ENCODE measurements at regions not wholly inside any gene's neighbourhood (a gene's known extent, or its start where the extent isn't known, plus 50 kb on each side); places are given as distances from the start of the nearest gene placed in this dataset.

DNA sequence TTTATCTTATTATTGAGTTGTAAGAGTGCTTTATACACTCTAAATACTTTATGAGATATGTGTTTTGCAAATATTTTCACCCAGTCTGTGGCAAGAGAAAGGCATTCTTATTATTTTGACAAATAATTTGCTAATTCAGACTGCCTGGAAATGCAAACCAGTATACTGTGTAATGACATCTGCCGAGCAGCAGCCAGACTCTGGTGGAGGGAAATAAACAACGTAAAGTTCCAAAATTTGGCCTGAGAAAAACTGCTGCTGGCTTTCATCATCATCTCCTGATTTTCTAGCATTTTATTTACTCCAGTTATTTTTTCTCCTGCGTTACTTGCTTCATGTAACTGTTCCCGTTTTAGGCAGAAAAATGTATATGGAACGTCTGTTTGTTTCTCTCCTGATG lies 161.6 kb downstream of the RNF152 start:
- DNase-seq, result no peak
- intact Hi-C loops (cut with DNase I), result no loop called here

DNA sequence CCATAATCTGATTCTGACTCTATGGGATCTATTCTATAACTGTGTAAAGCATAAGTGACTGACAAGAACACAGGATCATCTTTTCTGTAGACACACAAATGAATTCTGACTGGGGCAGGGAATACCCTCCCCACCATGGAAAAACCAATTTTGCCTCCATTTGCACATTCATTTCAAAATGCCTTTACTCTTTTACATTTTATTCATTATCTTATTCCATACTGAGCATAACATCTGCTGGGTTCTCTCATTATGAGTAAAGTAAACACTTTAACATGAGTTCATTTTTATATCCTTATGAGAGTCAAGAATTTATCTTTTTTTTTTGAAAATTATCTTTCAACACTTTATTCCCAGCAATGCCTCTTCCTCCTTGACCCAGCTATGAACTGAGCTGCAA lies 163.5 kb downstream of the RNF152 start:
- intact Hi-C loops (cut with DNase I), result no loop called here
- no peak for DNase-seq

DNA sequence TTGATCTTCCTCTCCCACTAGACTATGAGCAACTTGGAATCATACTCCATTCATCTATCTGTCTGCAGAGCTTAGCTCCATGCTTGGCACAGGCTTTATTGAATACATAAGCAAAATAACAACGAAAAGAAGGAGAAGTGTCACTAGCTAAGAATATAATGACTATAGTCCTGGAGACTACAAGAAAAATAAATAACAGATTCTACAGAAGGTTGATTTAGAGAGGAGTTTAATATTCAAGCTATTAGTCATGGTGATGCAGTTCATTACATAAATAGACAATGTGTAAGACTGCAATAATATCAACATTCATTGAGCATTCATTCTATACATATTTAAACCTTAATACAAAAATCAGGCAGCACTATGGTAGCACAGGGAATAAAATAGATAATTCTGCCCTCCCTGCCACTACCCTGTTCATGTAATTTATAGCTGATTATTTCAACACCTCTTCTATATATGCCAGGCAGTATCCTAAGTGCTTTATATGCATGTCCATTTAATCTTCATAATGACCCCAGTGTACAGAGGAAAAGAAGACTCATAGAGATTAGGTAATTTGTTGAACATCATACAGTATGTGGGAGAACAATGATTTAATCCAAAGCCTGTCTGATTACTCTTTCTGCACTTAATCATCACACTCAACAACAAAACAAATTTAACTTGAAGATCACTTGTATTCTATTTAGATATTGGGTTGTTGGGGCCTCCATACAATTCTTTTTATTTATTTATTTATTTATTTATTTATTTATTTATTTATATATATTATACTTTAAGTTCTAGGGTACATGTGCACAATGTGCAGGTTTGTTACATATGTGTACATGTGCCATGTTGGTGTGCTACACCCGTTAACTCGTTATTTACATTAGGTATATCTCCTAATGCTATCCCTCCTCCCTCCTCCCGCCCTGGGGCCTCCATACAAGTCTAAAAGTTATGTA lies 165.3 kb downstream of the RNF152 start:
- no peak for DNase-seq
- intact Hi-C loops (cut with DNase I), result no loop called here

DNA sequence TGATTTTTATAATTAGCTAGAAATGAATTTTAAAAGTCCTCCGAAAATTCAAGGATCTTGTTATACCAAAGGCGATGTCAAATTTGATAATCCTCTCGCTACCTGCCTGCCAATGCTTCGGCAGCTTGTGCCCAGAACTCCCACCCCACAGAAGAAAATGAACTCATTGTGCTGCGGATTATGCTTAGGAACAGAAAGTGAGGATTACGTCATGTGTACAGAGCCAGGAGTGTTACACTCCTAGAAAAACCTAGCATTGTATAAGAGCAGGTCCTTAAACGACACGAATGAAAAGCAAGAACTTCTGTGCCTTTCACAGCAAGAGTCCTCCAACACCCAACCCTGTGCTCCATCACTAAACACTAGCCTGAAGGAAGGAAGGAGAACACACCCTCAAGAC lies 168.3 kb downstream of the RNF152 start:
- intact Hi-C loops (cut with DNase I), result no loop called here
- no peak for DNase-seq

DNA sequence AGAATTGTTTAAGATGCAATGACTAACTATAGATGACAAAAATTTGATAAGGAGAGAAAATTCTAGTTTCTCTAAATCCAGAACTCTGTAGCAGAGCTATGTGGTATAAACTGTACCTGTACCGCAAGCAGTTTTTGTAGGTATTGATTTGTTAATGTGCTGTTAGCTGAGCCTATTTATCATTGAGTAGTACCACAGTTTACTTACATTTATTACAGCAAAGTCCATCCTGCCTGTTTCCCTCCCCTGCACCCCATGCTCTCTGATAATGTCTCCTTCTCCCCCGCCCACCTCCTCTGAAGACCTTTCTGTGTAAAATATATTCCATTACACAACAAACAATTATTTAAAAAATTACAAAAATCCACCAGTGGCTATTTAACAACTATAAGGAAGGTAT lies 170.6 kb downstream of the RNF152 start:
- no peak for DNase-seq
- intact Hi-C loops (cut with DNase I), result no loop called here

DNA sequence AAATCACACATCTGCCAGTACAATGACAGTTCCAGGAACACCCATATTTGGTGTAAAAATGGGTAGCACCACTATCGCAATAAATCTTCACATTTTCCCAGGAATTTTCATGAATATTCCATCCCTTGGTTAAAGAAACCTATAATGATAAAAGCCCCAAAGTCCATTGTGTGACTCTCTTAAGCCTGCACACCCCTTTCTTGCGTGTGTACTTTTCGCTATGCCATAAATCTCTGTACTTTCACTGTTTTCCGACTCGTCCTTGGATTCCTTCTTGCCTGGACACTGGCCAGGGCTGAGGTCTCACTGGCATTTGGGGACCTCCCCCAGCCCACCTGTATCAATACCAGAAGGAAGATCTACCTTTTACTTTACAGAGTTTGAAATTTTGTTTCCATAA lies 172.3 kb downstream of the RNF152 start:
- no peak for DNase-seq
- intact Hi-C loops (cut with DNase I), result no loop called here

DNA sequence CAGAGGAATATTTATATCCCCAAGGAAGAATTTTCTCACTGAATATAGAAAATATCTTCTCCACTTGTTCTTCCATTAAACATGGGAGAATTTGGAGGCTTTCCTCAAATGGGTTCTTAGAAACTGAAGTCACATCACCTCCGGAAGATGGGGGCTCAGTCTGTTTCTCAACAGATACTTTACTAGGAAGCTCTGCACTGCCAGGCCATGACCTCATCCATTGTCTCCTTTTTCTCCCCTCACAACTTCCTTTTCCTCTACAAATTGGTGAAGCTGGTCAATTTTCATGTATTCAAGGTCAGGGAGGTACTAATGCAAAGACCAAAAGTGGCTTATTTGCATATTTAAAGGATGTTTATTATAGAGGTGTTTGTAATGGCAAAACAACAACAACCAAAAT lies 173.1 kb downstream of the RNF152 start:
- intact Hi-C loops (cut with DNase I), result no loop called here
- DNase-seq, result no peak

DNA sequence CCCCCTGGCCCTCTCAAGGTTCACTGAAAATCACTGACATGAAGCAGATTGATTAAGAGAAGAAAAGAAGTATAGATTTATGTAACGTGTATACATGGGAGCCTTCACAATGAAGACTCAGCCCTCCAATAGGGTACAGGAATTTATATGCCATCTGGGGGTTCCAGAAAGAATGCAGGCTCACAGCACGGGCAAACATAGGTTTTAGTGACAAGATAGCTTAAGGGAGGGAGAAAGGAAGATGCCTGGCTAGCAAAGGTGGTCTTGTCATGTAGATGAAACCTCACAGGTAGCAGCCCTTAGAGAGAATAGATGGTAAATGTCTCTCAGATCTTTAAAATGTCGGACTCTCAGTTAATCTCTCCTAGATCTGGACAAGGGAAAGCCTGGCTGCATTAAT lies 173.9 kb downstream of the RNF152 start:
- intact Hi-C loops (cut with DNase I), result no loop called here
- no peak for DNase-seq

DNA sequence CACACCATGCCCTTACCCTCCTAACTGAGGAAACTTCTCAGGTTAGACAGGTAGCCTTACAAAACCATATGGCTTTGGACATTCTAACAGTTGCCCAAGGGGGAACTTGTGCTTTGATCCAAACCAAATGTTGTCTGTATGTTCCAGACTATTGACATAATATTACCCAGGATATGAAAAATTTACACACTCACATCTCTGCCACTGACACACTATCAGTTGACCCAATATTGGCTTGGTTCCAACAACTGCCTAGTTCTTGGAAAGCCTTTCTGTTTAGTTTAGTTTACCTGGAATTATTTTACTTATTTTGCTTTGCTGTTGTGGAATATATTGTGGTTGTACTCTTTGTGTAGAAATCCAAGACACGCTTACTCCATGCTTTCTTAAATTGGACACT lies 178.4 kb downstream of the RNF152 start:
- DNase-seq, result no peak
- intact Hi-C loops (cut with DNase I), result no loop called here

DNA sequence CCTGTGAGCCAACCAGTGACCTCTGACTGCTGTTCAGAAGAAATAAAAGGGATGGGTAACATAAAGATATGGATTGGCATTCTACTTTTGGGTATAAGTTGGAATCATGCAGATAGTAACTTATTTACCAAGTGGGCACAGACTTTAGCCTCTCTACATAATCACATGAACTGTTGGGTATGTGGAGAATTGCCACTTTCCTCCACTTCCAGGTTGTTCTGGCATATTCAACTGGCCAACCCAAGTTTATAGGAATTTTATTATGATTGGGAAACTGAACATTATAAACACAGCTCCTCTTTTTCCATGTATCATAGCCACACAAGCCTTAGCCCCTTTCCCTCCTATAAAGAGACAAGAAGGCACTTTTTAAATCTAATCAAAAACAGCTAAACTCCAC lies 179.3 kb downstream of the RNF152 start:
- no peak for DNase-seq
- intact Hi-C loops (cut with DNase I), result no loop called here

DNA sequence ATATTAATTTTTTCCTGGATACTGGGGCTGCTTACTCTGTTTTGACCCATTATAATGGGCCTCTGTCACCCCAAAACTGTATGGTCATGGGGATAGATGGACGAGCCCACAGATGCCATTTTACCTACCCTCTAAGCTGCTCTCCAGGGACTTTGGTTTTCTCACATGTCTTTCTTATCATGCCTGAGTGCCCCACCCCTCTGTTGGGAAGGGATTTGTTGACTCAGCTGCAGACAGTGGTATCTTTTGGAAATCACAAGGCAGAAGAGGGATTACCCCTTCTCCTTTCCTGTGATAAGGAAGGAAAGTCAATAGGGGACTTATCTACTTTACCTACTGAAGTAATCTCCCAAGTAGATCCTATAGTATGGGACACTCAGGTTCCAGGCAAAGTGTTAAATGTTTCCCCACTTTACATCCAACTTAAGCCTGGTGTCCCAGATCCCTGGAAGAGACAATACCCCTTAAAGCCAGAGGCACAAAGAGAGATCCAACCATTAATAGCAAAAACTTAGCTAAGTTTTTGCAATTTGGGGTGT lies 182.7 kb downstream of the RNF152 start:
- no peak for DNase-seq
- intact Hi-C loops (cut with DNase I), result no loop called here

DNA sequence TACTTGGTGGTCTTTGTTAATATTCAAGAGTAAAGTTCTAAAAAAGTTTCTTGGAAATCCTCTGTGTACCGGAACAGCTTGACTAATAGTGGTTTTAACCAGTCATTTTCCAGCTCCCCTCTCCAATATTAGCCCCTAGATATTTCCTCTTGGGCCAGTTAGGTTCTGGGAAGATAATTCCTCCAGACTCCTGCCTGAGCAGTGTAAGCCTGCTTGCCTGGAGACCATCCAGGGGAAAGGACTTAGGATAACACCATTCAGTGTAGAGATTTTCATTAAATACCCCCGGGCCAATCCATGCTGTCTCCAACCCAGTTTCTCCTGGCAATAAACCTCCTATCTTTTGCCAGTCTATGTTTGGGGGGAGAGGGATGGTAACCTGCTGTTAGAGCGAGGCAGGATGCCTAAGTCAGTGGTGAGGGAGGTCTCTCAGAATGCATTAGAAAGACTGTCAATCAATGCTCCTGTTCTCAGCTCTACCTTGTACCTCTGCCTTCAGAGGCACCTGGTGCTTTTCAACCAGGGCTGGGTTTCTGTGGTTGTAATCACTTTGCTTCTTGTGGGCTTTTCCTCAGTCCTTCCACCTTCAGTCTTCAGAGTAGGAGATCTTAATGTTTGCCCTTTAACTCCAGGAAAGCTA lies 186.4 kb downstream of the RNF152 start:
- DNase-seq, result no peak
- intact Hi-C loops (cut with DNase I), result no loop called here

DNA sequence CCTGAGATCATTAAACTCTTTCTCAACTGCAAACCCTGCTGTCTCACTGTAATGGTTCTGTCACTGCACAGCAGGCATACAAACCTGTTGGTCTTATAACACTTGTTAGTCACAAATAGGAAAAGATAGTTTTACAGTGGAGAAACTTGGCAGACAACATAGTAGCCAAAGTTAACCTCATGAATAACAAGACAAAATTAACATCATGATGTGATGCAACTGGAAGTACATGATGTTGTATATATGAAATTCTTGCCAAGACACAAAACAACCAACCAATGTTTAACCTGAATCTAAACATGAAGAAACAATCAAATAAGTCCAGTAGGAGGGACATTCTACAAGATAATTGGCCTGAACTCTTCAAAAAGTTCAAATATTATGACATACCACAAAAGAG lies 189.3 kb downstream of the RNF152 start:
- no peak for DNase-seq

DNA sequence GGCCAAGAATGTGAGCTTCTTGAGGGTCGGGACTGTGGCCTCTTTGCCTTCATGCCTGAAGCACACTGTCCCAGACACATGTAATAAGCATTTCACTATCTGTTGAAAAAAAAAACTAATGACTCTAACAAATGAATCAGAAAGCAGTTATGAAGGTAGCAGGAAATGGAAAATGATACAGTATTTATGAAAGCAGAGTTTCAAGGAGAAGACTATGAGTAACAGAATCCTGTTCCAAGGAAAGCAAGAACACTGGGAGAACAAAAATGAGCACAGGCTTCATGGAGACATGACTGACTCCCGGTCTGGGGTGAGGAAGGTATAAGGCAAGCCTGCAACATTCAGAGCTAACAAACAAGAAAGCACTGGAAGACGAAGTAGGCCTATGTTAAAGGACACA lies 190.8 kb downstream of the RNF152 start:
- intact Hi-C loops (cut with DNase I), result no loop called here
- no peak for DNase-seq

More for the DNA sequence above, 189.3 kb downstream of the RNF152 start:
- intact Hi-C loops (cut with DNase I), result no loop called here

DNA sequence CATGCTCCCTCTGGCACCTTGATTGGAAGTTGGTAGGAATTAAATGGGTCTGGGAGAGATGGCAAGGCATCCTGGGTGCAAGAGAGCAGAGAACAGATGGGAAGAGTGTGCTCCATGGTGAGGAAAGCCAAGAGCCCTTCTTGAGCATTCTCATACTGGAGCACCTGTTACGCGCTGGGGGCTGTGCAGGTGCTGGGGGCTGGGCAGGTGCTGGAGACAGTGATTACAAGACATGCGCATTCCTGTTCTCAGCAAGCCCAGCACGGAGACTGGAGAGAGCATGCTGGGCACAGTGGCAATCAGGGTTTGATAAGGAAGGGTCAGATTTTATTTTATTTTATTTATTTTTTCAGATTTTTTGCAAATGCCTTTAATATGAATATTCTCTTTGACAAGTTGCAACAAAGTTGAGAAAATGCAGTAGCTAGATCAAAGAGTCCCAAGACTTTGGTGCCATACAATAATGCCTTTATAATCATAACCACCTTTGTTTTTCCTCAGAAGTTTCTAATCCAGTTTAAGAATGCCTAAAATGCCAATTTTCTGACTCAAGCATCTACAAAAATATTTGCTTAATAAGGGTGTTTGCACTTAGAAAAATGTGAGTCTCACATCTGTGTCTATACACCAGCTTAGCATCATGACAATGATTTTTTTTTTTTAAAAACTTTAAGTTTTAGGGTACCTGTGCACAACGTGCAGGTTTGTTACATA lies 193.3 kb downstream of the RNF152 start:
- DNase-seq, result no peak
- intact Hi-C loops (cut with DNase I), result no loop called here

DNA sequence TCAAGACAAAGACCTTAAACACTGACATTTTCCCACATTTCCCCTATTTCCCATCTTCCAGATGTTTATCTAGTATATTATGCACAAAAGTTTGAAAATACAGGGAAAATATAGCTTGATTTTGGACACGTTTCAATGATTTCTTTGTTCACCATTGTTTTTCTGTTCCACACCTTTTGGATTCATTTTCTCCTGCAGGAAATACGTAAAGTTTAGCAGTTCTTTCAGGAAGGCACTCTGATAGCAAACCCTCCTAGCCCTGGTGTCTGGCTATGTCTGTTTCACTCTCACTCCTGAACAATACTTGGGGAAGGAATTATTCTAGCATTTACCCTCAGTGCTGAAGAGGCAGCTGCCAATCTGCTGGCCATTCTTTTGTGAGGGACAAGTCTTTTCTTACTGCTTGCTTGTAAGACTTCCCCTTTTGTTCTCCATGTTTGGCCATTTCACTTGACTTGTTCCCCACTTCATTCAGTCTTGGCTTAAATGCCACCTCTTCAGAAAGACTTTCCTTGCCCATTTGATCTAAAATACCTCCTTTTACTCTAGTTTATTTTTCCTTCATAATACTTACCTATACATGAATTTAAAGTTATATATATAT lies 195.4 kb downstream of the RNF152 start:
- intact Hi-C loops (cut with DNase I), result no loop called here

DNA sequence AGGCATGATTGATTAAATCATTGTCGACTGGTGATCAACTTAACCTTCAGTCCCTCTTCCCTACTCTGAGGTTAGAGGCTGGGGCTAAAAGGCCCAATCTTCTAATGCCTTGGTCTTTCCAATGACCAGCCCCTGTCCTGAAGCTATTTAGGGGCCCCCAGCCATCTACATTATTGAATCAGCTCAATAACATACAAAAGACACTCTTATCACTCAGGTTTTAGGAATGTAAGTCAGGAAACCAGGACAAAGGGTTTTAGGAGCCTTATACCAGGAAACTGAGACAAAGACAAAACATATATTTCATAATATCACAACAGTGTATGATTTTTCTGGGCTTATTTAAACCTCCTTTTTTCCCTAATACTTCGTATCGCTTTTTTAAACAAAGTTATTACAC lies 198.6 kb downstream of the RNF152 start:
- intact Hi-C loops (cut with DNase I), result no loop called here
- no peak for DNase-seq

More for the DNA sequence above, 195.4 kb downstream of the RNF152 start:
- DNase-seq, result no peak

DNA sequence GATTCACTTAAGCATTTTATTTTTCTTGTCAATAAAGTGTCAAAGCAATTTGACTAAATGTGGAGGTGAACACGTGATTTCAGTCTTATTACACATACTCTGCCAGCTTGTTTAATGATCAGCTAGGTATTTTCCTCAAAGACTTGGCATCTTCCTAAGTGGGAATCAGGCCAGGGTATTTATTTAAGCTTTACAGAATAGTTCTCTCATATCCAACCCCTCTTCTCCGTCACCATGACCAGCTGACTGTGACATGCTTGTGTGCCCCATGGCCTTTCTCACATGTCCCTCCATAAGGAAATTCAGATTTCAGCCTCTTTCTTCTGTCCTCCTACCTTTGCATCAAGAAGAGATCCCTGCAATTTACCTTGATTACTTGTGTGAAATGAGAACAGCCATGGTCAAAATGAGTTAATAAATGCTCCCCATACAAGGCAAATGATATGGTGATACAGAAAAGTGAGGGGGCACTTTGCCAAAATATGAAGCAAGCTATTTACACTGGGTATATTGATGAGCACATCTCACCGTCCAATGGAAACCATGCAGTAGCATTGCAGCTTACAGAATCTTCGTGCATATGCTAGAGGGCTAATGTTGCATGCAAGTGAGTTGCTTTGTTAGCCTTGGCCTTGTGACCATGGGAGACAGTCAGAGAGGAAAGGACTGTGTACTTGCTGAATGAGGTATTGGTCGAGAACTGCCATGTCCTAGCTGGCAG lies 202.2 kb downstream of the RNF152 start:
- no peak for DNase-seq
- intact Hi-C loops (cut with DNase I), result no loop called here

DNA sequence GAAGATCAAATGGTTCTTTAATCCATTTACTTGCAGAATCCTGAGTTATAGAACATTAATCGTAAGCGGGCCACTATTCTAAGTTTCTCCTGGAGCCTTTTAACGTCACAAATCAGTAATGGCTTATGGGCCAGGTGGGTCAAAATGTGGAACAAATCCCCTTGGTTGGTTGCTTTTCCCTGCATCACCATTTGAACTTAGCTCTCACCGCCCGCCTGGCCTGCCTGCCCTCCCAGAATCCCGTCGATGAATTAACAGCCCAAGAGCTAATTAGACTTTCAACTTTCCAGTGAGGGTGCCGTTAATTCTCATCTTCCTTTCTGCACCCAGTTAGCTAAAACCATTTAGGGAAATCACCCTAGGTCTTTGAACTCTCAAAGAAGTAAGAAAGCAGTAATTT lies 205.5 kb downstream of the RNF152 start:
- DNase-seq, result no peak
- intact Hi-C loops (cut with DNase I), result no loop called here

DNA sequence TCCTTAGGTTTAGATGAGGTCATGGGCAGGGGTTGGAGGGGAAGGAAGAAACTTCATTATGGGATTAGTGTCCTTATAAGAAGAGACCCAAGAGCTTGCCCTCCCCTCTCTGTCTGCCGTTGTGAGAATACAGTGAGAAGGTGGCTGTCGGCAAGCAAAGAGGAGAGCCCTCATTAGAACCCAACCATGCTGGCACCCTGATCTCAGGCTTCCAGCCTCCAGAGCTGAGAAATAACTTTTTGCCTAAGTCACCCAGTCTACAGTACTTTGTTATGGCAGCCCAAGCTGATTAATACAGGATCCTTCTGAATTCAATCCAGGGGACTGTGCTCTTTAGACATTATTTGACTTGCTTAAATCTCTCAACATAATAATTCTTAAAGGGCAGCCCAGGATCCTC lies 209.0 kb downstream of the RNF152 start:
- DNase-seq, result no peak
- intact Hi-C loops (cut with DNase I), result no loop called here
